Fibroblast of skin of abdomen (primary cell): ENCODE measurements at regions not wholly inside any gene's neighbourhood (a gene's known extent, or its start where the extent isn't known, plus 50 kb on each side); places are given as distances from the start of the nearest gene placed in this dataset.
"Not testable (repeated sequence)": the region's sequence is repeated elsewhere in the genome, so short reads cannot be mapped to it uniquely, and the experiment has no call there.

Experiments
- DNase-seq: peaks from one replicate; pipeline ENCODE4 v3.0.0-alpha.2; 2013

- DNase-seq, result no peak
Observed at GRCh38 chr1:170377440-170377839, 154.5 kb upstream of the GORAB start.

- DNase-seq, result peak; percentile 12
Observed at GRCh38 chr1:170377896-170378634, 153.9 kb upstream of the GORAB start.

GRCh38 chr1:170385750-170386149 lies 146.2 kb upstream of the GORAB start:
- no peak for DNase-seq

- no peak for DNase-seq
Observed at GRCh38 chr1:170388489-170388888, 143.5 kb upstream of the GORAB start.

GRCh38 chr1:170395149-170395548 lies 136.8 kb upstream of the GORAB start:
- DNase-seq, result peak; percentile 90

GRCh38 chr1:170397061-170397460 lies 134.9 kb upstream of the GORAB start:
- no peak for DNase-seq

GRCh38 chr1:170402476-170403311 lies 129.3 kb upstream of the GORAB start:
- peak; percentile 51 for DNase-seq

GRCh38 chr1:170407138-170407537 lies 124.8 kb upstream of the GORAB start:
- DNase-seq, result peak; percentile 80

GRCh38 chr1:170407581-170407980 lies 124.4 kb upstream of the GORAB start:
- peak; percentile 55 for DNase-seq

- peak; percentile 94 for DNase-seq
Observed at GRCh38 chr1:170410401-170411166, 121.4 kb upstream of the GORAB start.

- DNase-seq, result peak; percentile 28
Observed at GRCh38 chr1:170414989-170415709, 116.8 kb upstream of the GORAB start.

- peak; percentile 52 for DNase-seq
Observed at GRCh38 chr1:170415710-170416372, 116.1 kb upstream of the GORAB start.

- no peak for DNase-seq
Observed at GRCh38 chr1:170424346-170424745, 107.6 kb upstream of the GORAB start.

GRCh38 chr1:170426596-170426995 lies 105.4 kb upstream of the GORAB start:
- DNase-seq, result no peak

GRCh38 chr1:170427002-170427401 lies 105.0 kb upstream of the GORAB start:
- not testable (repeated sequence) for DNase-seq

- DNase-seq, result no peak
Observed at GRCh38 chr1:170436928-170437327, 95.0 kb upstream of the GORAB start.

- DNase-seq, result peak; percentile 88
Observed at GRCh38 chr1:170445096-170445495, 86.9 kb upstream of the GORAB start.

GRCh38 chr1:170448661-170449158 lies 83.3 kb upstream of the GORAB start:
- no peak for DNase-seq

- not testable (repeated sequence) for DNase-seq
Observed at GRCh38 chr1:170457325-170458050, 74.5 kb upstream of the GORAB start.

- no peak for DNase-seq
Observed at GRCh38 chr1:170460001-170460400, 72.0 kb upstream of the GORAB start.
